K562 (cell line): ENCODE measurements at regions not wholly inside any gene's neighbourhood (a gene's known extent, or its start where the extent isn't known, plus 50 kb on each side); places are given as distances from the start of the nearest gene placed in this dataset.

Experiments used
- ATAC-seq: fragments of 200-7000 bp; cut with Tn5 transposase; 3 replicates; pipeline ENCODE4 v1.9.1; 2020; ENCODE audit warnings: moderate library complexity
- BruUV-seq: library from RNA; stranded (reverse); fragments of 400-500 nt; replicated peaks from 2 replicates; lab custom pipeline; 2021; lab: Mats Ljungman, UMichigan
- CTCF ChIA-PET: fragments of 300-600 bp; formaldehyde crosslinking; extraction: SDS; loops from one replicate; lab custom pipeline; 2021; ENCODE audit warnings: low intra/inter-chr PET ratio; lab: Yijun Ruan, JAX
- POLR2A ChIA-PET: fragments of 300-600, 350-650 bp; sonication (Branson Sonifier 250); formaldehyde crosslinking; extraction: SDS; loops from one replicate; lab custom pipeline; 2021; ENCODE audit warnings: antibody characterized with exemption, inconsistent platforms; lab: Yijun Ruan, JAX
- DNase-seq, 4 experiments: peaks; one replicate each; pipeline versions ENCODE4 v3.0.0 to v3.0.0-alpha.2; 2011 to 2018; ENCODE audit warnings: low spot score in 3 of 4, mixed read lengths in 3 of 4; ENCODE audit errors: extremely low read depth in 1 of 4
- FAIRE-seq: peaks from 2 replicates; lab custom pipeline; 2011; peaks lifted over from hg19 to GRCh38; lab: Jason Lieb, UNC
- H2AFZ ChIP-seq: 2 replicates; pipeline ENCODE4 v1.6.0; 2011; ENCODE audit warnings: low read depth, low read length, control low read depth, inconsistent platforms
- H3K27ac ChIP-seq: fragments of 200-600 bp; 3 replicates; pipeline ENCODE4 v1.8.0; 2011; ENCODE audit warnings: low read depth, mild to moderate bottlenecking, control low read depth, inconsistent platforms, low read length, moderate library complexity, mixed read lengths; ENCODE audit errors: extremely low read depth
- H3K27me3 ChIP-seq, 2 experiments: fragments of 300-600 bp in 1 of 2; 2 replicates in 1 of 2; 3 replicates in 1 of 2; pipeline versions ENCODE4 v1.6.0 to v1.8.0; 2011; ENCODE audit warnings: inconsistent platforms in 2 of 2, low read length in 2 of 2, mild to moderate bottlenecking in 1 of 2, mixed read lengths in 1 of 2, moderate library complexity in 1 of 2; ENCODE audit not compliant: control insufficient read depth in 2 of 2, insufficient read depth in 2 of 2
- H3K36me3 ChIP-seq: fragments of 300-600 bp; 3 replicates; pipeline ENCODE4 v1.8.0; 2011; ENCODE audit warnings: mild to moderate bottlenecking, low read length, inconsistent platforms; ENCODE audit not compliant: control insufficient read depth, insufficient read depth
- H3K4me1 ChIP-seq, 2 experiments: fragments of 200-600 bp in 1 of 2; replicated peaks in 1 of 2; 2 replicates in 1 of 2; 3 replicates in 1 of 2; pipeline versions ENCODE4 v1.5.1 to v1.8.0; 2011; ENCODE audit warnings: inconsistent platforms in 2 of 2, low read length in 2 of 2, mild to moderate bottlenecking in 1 of 2, mixed read lengths in 1 of 2, moderate library complexity in 1 of 2; ENCODE audit not compliant: control insufficient read depth in 2 of 2, insufficient read depth in 2 of 2
- H3K4me2 ChIP-seq: 2 replicates; pipeline ENCODE4 v1.6.1; 2011; ENCODE audit warnings: low read length, control low read depth, inconsistent platforms, mixed read lengths; ENCODE audit not compliant: insufficient read depth
- H3K4me3 ChIP-seq: fragments of 200-600 bp; sonication (generic), shearing (Covaris generic); 2 replicates; pipeline ENCODE4 v1.5.1; 2016; ENCODE audit warnings: control low read depth, inconsistent platforms
- H3K79me2 ChIP-seq: fragments of 200-600 bp; 3 replicates; pipeline ENCODE4 v1.8.0; 2011; ENCODE audit warnings: low read length, inconsistent platforms; ENCODE audit not compliant: control insufficient read depth, insufficient read depth
- H3K9ac ChIP-seq, 2 experiments: 2 replicates each; pipeline versions ENCODE4 v1.6.0 to v1.6.1; 2011; ENCODE audit warnings: low read depth in 2 of 2, low read length in 2 of 2, control low read depth in 1 of 2, inconsistent platforms in 1 of 2, mild to moderate bottlenecking in 1 of 2, mixed read lengths in 1 of 2; ENCODE audit not compliant: insufficient read depth in 1 of 2
- H3K9me1 ChIP-seq: one replicate; pipeline ENCODE4 v1.6.0; 2011; ENCODE audit warnings: inconsistent platforms, mild to moderate bottlenecking, low read length, moderate library complexity; ENCODE audit not compliant: control insufficient read depth, insufficient read depth
- H3K9me3 ChIP-seq: replicated peaks from 2 replicates; pipeline ENCODE4 v1.5.1; 2011; ENCODE audit warnings: low read depth, low read length, inconsistent platforms; ENCODE audit not compliant: control insufficient read depth, insufficient read depth
- H4K20me1 ChIP-seq: replicated peaks from 2 replicates; pipeline ENCODE4 v1.6.1; 2011; ENCODE audit warnings: low read length, inconsistent platforms, mixed read lengths; ENCODE audit not compliant: control insufficient read depth, insufficient read depth
- HCFC1 ChIP-seq: IDR thresholded peaks from 2 replicates; pipeline ENCODE4 v1.6.1; 2012; ENCODE audit warnings: low read depth, low read length, improper control_type of control experiment
- PHB2 ChIP-seq: fragments of 450-650 bp; IDR thresholded peaks from 2 replicates; pipeline ENCODE4 v1.6.1; 2017; ENCODE audit warnings: low read depth
- RAD51 ChIP-seq: fragments of 450-650 bp; IDR thresholded peaks from 2 replicates; pipeline ENCODE4 v1.7.1; 2016; ENCODE audit warnings: low read depth, mild to moderate bottlenecking, borderline replicate concordance
- RFX5 ChIP-seq: IDR thresholded peaks from 2 replicates; pipeline ENCODE4 v1.6.1; 2011; ENCODE audit warnings: low read depth, mild to moderate bottlenecking, improper control_type of control experiment, low read length
- USF2 ChIP-seq: sonication (generic); formaldehyde crosslinking; IDR thresholded peaks from 2 replicates; pipeline ENCODE4 v1.5.0; 2020; ENCODE audit warnings: missing genetic modification reagents
- ZBTB9 ChIP-seq: fragments of 450-650 bp; formaldehyde crosslinking; IDR thresholded peaks from 2 replicates; pipeline ENCODE4 v1.4.0; 2020; ENCODE audit warnings: mild to moderate bottlenecking, moderate library complexity
- ZNF592 ChIP-seq: fragments of 450-650 bp; IDR thresholded peaks from 2 replicates; pipeline ENCODE4 v1.6.1; 2017; ENCODE audit warnings: antibody characterized with exemption, mild to moderate bottlenecking
- WGBS: fragments of 100-300 bp; shearing (Covaris generic); methylation state at CpG from one replicate; pipeline ENCODE4 v1.1.6; 2016; ENCODE audit warnings: low coverage, mixed read lengths; ENCODE audit not compliant: insufficient coverage; ENCODE audit errors: missing lambda C conversion rate; 5-methylcytosine and 5-hydroxymethylcytosine counted together
- in situ Hi-C: fragments of 300-500 bp; cut with MboI; formaldehyde crosslinking; loops from 4 replicates; pipeline ENCODE4 v1.15.0; 2018; ENCODE audit warnings: inconsistent platforms, mixed read lengths
- intact Hi-C: fragments of 100-400 bp; cut with micrococcal nuclease; formaldehyde crosslinking; loops from 2 replicates; pipeline ENCODE4 v1.14.2; 2022

GRCh38 chr5:158050421-158050820, 191.5 kb upstream of the CLINT1 start (continued):
- TF ChIP-seq ZBTB9 (CRISPR knock-in tag) (no peak), ZNF592 (no peak), PHB2 (no peak)

GRCh38 chr5:158049459-158049858, 190.5 kb upstream of the CLINT1 start:
- Histone ChIP-seq H3K9me1 (no peaks in the 10 kb centered on the region), H4K20me1 (no peaks in the 10 kb centered on the region), H3K4me1 (no peaks in the 10 kb centered on the region), H3K36me3 (no peaks in the 10 kb centered on the region), H3K27ac (no peak overlapping the region), H3K9me3 (no peaks in the 10 kb centered on the region), H3K27me3 (no peaks in the 10 kb centered on the region), H3K9ac (no peak overlapping the region), H3K79me2 (no peaks in the 10 kb centered on the region), H2AFZ (no peak overlapping the region), H3K4me2 (no peak overlapping the region), H3K4me3 (no peak overlapping the region)
- WGBS, result 0% methylated on average over 1 of the region's 1 CpG
- peak; percentile 38; the same call in 2 of the 3 replicates for ATAC-seq
- FAIRE-seq, result no peak
- TF ChIP-seq USF2 (CRISPR knock-in tag) (peak; percentile 63), RAD51 (0 out of 2 replicates have a peak, but pooled peaks have one; percentile 28), RFX5 (no peak), HCFC1 (peak; percentile 51)
- BruUV-seq, result no TSS peak
- CTCF ChIA-PET, result no interaction called here
- no peak for DNase-seq
- in situ Hi-C loops, result no loop called here
- POLR2A ChIA-PET, result interaction anchor here (0.5 to 0.7 kb wide), 2 partner anchors 42 to 142 kb away, joined by 3 to 7 read pairs; no protein-coding TSS in a partner anchor
- intact Hi-C loops, result no loop called here
